B cell (primary cell): ENCODE measurements at regions not wholly inside any gene's neighbourhood (a gene's known extent, or its start where the extent isn't known, plus 50 kb on each side); places are given as distances from the start of the nearest gene placed in this dataset.
"Not testable (repeated sequence)": the region's sequence is repeated elsewhere in the genome, so short reads cannot be mapped to it uniquely, and the experiment has no call there.

Experiments used
- ATAC-seq: fragments of 200-7000 bp; cut with Tn5 transposase; one replicate; pipeline ENCODE4 v1.10.0; 2021; ENCODE audit warnings: low read depth, mild to moderate bottlenecking, moderate number of reproducible peaks, moderate library complexity
- CTCF ChIA-PET: fragments of 350-600 bp; sonication (Branson Sonifier 250); formaldehyde crosslinking; loops from one replicate; lab custom pipeline; 2021; ENCODE audit warnings: antibody characterized with exemption, inconsistent platforms; lab: Charles Lee
- POLR2A ChIA-PET: fragments of 350-600 bp; sonication (Branson Sonifier 250); formaldehyde crosslinking; loops from one replicate; lab custom pipeline; 2021; ENCODE audit warnings: antibody characterized with exemption; lab: Charles Lee
- DNase-seq: peaks from one replicate; pipeline ENCODE4 v3.0.0; 2013
- H2AFZ ChIP-seq: 2 replicates; pipeline ENCODE4 v1.6.1; 2012; ENCODE audit warnings: mild to moderate bottlenecking, low read depth, low read length; ENCODE audit not compliant: insufficient read depth, poor library complexity, severe bottlenecking
- H3K27ac ChIP-seq, 2 donors: 1 replicate in 1 of 2; 2 replicates in 1 of 2; pipeline ENCODE4 v1.5.1; 2012 to 2013; ENCODE audit warnings: low read length in 2 of 2, mild to moderate bottlenecking in 2 of 2, moderate library complexity in 1 of 2
- H3K27me3 ChIP-seq, 4 experiments: fragments of 200-600 bp in 1 of 4; sonication (generic) in 1 of 4; replicated peaks in 1 of 4; 1 replicate in 2 of 4; 2 replicates in 2 of 4; pipeline versions ENCODE4 v1.6.1 to v1.7.0; 2013 to 2016; ENCODE audit warnings: low read length in 3 of 4, mild to moderate bottlenecking in 2 of 4, mixed read lengths in 1 of 4, moderate library complexity in 1 of 4; ENCODE audit not compliant: insufficient read depth in 4 of 4, control insufficient read depth in 3 of 4; ENCODE audit errors: control extremely low read depth in 1 of 4
- H3K36me3 ChIP-seq, 2 experiments: replicated peaks in 1 of 2; 1 replicate in 1 of 2; 2 replicates in 1 of 2; pipeline versions ENCODE4 v1.6.1 to v1.7.1; 2013; ENCODE audit warnings: low read length in 1 of 2; ENCODE audit not compliant: insufficient read depth in 2 of 2, control insufficient read depth in 1 of 2; ENCODE audit errors: control extremely low read depth in 1 of 2, extremely low read depth in 1 of 2
- H3K4me1 ChIP-seq, 2 donors: fragments of 200-600 bp in 1 of 2; sonication (generic) in 1 of 2; 1 replicate in 1 of 2; 2 replicates in 1 of 2; pipeline versions ENCODE4 v1.5.1 to v1.6.1; 2013 to 2017; ENCODE audit warnings: low read length in 2 of 2; ENCODE audit not compliant: control insufficient read depth in 2 of 2, insufficient read depth in 2 of 2
- H3K4me2 ChIP-seq: replicated peaks from 2 replicates; pipeline ENCODE3; 2012; ENCODE audit warnings: mild to moderate bottlenecking, low read depth, low read length; ENCODE audit not compliant: poor library complexity, severe bottlenecking
- H3K4me3 ChIP-seq, 5 experiments: fragments of 200-600 bp in 1 of 5; sonication (generic) in 1 of 5; 1 replicate in 3 of 5; 2 replicates in 2 of 5; pipeline versions ENCODE4 v1.5.1 to v1.7.0; 2011 to 2016; ENCODE audit warnings: low read length in 4 of 5, mild to moderate bottlenecking in 4 of 5, low read depth in 2 of 5, control low read depth in 1 of 5, moderate library complexity in 1 of 5; ENCODE audit not compliant: insufficient read depth in 1 of 5; ENCODE audit errors: control extremely low read depth in 1 of 5, extremely low read depth in 1 of 5
- H3K79me2 ChIP-seq: fragments of 200-600 bp; sonication (generic); one replicate; pipeline ENCODE4 v1.6.0; 2016; ENCODE audit warnings: low read length; ENCODE audit not compliant: control insufficient read depth, insufficient read depth
- H3K9ac ChIP-seq: fragments of 200-600 bp; sonication (generic); 2 replicates; pipeline ENCODE4 v1.6.1; 2017; ENCODE audit warnings: mild to moderate bottlenecking, low read length, moderate library complexity
- H3K9me3 ChIP-seq, 3 donors: one replicate each; pipeline versions ENCODE4 v1.6.1 to v1.7.1; 2013; ENCODE audit warnings: low read length in 2 of 3; ENCODE audit not compliant: control insufficient read depth in 2 of 3, insufficient read depth in 1 of 3; ENCODE audit errors: control extremely low read depth in 1 of 3
- H4K20me1 ChIP-seq: 2 replicates; pipeline ENCODE4 v1.6.0; 2012; ENCODE audit warnings: mild to moderate bottlenecking, low read length; ENCODE audit not compliant: insufficient read depth, control insufficient read depth, poor library complexity, severe bottlenecking
- H3K27ac Mint-ChIP-seq: one replicate; pipeline ENCODE4 v1.8.0; 2021; ENCODE audit warnings: mixed read lengths
- H3K27me3 Mint-ChIP-seq: one replicate; pipeline ENCODE4 v1.8.0; 2021; ENCODE audit warnings: mixed read lengths
- H3K4me1 Mint-ChIP-seq: one replicate; pipeline ENCODE4 v1.8.0; 2021; ENCODE audit warnings: mixed read lengths
- H3K4me3 Mint-ChIP-seq: one replicate; pipeline ENCODE4 v1.8.0; 2021; ENCODE audit warnings: mixed read lengths
- H3K9me3 Mint-ChIP-seq: one replicate; pipeline ENCODE4 v1.8.0; 2022; ENCODE audit warnings: mixed read lengths; ENCODE audit not compliant: insufficient read depth
- EZH2 ChIP-seq: IDR thresholded peaks from 2 replicates; pipeline ENCODE4 v1.6.1; 2012; ENCODE audit warnings: borderline replicate concordance, low read depth, mild to moderate bottlenecking, moderate library complexity, low read length; ENCODE audit not compliant: insufficient read depth, poor library complexity, severe bottlenecking
- WGBS: methylation state at CpG from one replicate; pipeline ENCODE4 v1.1.5; 2013; ENCODE audit warnings: missing lambda C conversion rate; ENCODE audit not compliant: insufficient coverage; 5-methylcytosine and 5-hydroxymethylcytosine counted together
- intact Hi-C: fragments of 100-400 bp; cut with micrococcal nuclease; formaldehyde crosslinking; loops from one replicate; pipeline ENCODE4 v1.10.0; 2022
- TF ChIP-seq, protein P1 (sequence below): fragments of 200-600 bp; IDR thresholded peaks from one replicate; pipeline ENCODE4 v1.8.0; 2022; ENCODE audit warnings: antibody characterized with exemption, mild to moderate bottlenecking

DNA sequence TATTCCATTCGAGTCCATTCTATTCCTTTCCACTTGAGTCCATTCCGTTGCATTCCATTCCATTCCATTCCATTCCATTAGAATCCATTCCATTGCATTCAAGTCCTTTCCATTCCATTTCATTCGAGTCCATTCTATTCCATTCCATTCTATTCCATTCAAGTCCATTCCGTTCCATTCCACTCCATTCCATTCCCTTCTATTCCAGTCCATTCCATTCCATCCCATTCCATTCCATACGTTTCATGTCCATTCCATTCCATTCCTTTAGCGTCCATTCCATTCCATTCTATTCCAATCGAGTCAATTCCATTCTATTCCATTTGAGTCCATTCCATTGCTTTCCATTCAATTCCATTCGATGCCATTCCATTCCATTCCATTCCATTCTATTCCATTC is 4804.0 kb upstream of the OR11H1 start:
- H3K4me2 ChIP-seq, CTCF ChIA-PET, H3K4me1 ChIP-seq, ATAC-seq, H3K36me3 ChIP-seq, H2AFZ ChIP-seq, H3K9ac ChIP-seq, H4K20me1 ChIP-seq, POLR2A ChIA-PET, H3K27me3 ChIP-seq, H3K4me1 Mint-ChIP-seq, DNase-seq, H3K79me2 ChIP-seq, H3K4me3 ChIP-seq, H3K27ac Mint-ChIP-seq, H3K27ac ChIP-seq, H3K4me3 Mint-ChIP-seq, H3K27me3 Mint-ChIP-seq, intact Hi-C loops: not testable (repeated sequence)
- H3K9me3 Mint-ChIP-seq = peaks cover 65% of the 10 kb centered on the region
- 61% methylated on average over 8 of the region's 8 CpGs for WGBS
- peaks cover 4 to 85% (median 44%) of the 10 kb centered on the region in 3 donors for H3K9me3 ChIP-seq

DNA sequence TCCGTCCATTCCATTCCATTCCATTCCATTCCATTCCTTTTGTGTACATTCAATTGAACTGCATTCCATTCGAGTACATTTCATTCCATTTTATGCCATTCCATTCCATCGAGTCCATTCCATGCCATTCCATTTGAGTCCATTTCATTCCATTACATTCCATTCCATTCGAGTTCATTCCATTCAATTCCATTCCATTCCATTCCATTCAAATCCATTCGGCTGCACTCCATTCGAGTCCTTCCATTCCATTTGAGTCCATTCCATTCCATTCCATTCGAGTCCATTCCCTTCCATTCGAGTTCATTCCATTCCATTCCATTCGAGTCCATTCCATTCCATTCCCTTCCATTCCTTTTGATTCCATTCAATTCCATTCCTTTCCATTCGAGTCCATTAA is 4800.6 kb upstream of the OR11H1 start:
- H4K20me1 ChIP-seq = no peaks in the 10 kb centered on the region
- Mint-ChIP-seq H3K27ac (no peak overlapping the region), H3K4me1 (no peaks in the 10 kb centered on the region), H3K27me3 (no peaks in the 10 kb centered on the region), H3K9me3 (peaks cover 59% of the 10 kb centered on the region), H3K4me3 (no peak overlapping the region)
- TF ChIP-seq, protein P1, sequence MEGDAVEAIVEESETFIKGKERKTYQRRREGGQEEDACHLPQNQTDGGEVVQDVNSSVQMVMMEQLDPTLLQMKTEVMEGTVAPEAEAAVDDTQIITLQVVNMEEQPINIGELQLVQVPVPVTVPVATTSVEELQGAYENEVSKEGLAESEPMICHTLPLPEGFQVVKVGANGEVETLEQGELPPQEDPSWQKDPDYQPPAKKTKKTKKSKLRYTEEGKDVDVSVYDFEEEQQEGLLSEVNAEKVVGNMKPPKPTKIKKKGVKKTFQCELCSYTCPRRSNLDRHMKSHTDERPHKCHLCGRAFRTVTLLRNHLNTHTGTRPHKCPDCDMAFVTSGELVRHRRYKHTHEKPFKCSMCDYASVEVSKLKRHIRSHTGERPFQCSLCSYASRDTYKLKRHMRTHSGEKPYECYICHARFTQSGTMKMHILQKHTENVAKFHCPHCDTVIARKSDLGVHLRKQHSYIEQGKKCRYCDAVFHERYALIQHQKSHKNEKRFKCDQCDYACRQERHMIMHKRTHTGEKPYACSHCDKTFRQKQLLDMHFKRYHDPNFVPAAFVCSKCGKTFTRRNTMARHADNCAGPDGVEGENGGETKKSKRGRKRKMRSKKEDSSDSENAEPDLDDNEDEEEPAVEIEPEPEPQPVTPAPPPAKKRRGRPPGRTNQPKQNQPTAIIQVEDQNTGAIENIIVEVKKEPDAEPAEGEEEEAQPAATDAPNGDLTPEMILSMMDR = no peak
- no peak for TF ChIP-seq EZH2
- ATAC-seq (no peak), DNase-seq (no peak)
- no peaks in the 10 kb centered on the region for H3K36me3 ChIP-seq
- H3K27me3 ChIP-seq = no peaks in the 10 kb centered on the region
- no peak overlapping the region for H3K4me2 ChIP-seq
- peaks cover 0 to 81% (median 55%) of the 10 kb centered on the region in 3 donors for H3K9me3 ChIP-seq
- POLR2A ChIA-PET = no interaction called here
- no peaks in the 10 kb centered on the region for H3K79me2 ChIP-seq
- no peak overlapping the region for H3K27ac ChIP-seq
- no peak overlapping the region for H3K9ac ChIP-seq
- intact Hi-C loops = no loop called here
- no peaks in the 10 kb centered on the region for H3K4me1 ChIP-seq
- CTCF ChIA-PET = no interaction called here
- WGBS = 68% methylated on average over 10 of the region's 10 CpGs
- H3K4me3 ChIP-seq = no peak overlapping the region
- H2AFZ ChIP-seq = no peak overlapping the region

DNA sequence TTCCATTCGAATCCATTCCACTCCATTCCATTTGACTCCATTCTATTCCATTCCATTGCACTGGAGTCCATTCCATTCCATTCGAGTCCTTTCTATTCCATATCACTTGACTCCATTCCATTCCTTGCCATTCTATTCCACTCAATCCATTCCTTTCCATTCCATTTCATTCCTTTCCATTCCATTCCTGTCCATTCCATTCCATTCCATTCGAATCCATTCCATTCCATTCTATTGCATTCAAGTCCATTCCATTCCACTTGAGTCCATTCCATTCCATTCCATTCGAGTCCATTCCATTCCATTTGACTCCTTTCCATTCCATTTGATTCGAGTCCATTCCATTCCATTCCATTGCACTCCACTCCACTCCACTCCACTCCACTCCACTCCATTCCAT is 4798.0 kb upstream of the OR11H1 start:
- H3K4me3 Mint-ChIP-seq, H3K4me2 ChIP-seq, H3K9ac ChIP-seq, H3K27me3 Mint-ChIP-seq, H3K27me3 ChIP-seq, POLR2A ChIA-PET, H2AFZ ChIP-seq, DNase-seq, H3K4me3 ChIP-seq, H3K36me3 ChIP-seq, H3K27ac ChIP-seq, H3K4me1 ChIP-seq, H3K4me1 Mint-ChIP-seq, H3K27ac Mint-ChIP-seq, H3K79me2 ChIP-seq, CTCF ChIA-PET, ATAC-seq, intact Hi-C loops, H4K20me1 ChIP-seq: not testable (repeated sequence)
- H3K9me3 Mint-ChIP-seq = peaks cover 47% of the 10 kb centered on the region
- 49% methylated on average over 5 of the region's 5 CpGs for WGBS
- H3K9me3 ChIP-seq = peaks cover 0 to 59% (median 49%) of the 10 kb centered on the region in 3 donors
